ENCODE measurements at regions not wholly inside any gene's neighbourhood (a gene's known extent, or its start where the extent isn't known, plus 50 kb on each side); places are given as distances from the start of the nearest gene placed in this dataset.
"Not testable (repeated sequence)": the region's sequence is repeated elsewhere in the genome, so short reads cannot be mapped to it uniquely, and the experiment has no call there.

DNA sequence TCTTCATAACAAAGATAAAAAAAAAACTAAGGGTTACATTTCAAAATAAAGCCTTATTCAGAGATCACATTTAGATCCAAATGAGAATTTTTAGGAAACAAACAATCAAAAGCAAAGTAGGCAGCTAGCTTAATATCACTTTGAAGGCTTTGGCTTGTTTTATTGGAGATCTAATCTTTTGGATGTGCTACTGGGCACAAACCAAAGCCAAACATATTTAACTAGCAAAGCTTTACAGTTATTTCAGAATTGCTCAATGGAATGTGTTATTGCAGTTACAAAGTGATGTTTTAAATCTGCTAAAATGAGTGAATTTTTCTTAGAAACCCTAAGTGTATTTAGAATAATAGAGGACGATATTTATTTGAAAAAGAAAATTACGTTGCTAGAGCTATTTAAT lies 114.7 kb upstream of the KLHL1 start:
- DNase-seq: no peak

DNA sequence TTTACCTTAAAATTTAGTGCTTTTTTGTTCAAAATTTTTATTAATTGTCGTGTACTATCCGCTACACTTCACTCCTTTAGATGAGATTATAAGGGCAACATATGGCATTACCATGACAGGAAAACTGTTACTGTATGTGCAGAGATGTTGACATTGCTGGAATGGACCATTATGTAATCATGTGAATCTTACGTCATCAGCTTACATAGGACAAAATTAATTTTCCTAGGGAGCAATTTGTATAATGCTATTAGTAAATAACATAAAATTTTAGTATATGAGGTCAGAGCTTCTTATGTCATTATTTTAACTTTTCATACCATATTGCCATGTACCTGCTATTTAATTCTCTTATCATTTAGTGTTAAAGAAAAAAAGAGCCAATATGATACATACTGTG lies 110.4 kb upstream of the KLHL1 start:
- DNase-seq: no peak

DNA sequence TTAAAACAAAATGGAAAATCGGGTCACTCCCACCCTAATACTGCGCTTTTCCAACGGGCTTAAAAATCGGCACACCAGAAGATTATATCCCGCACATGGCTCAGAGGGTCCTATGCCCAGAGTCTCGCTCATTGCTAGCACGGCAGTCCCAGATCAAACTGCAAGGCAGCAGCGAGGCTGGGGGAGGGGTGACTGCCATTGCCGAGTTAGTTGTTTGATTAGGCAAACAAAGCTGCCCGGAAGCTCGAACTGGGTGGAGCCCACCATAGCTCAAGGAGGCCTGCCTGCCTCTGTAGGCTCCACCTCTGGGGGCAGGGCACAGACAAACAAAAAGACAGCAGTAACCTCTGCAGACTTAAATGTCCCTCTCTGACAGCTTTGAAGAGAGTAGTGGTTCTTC lies 100.7 kb upstream of the KLHL1 start:
- DNase-seq: not testable (repeated sequence)

DNA sequence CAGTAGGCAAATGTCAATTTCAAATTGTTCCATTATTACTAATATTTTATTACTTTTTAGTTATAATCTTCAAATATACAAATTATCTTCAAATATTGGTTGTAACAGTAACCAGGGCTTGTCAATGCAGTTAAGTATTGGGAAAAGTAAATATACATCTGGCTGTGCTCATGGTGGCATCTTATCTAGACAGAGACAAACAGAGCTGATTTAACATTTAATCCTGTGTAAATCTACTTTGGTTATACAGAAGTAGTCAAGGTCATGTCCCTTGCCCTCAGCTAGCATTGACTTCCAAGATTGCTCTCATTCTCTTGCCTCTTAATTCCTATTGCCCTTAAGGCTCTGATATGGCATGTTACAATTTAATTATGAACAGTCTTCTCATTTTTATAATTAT lies 98.4 kb upstream of the KLHL1 start:
- DNase-seq: no peak

DNA sequence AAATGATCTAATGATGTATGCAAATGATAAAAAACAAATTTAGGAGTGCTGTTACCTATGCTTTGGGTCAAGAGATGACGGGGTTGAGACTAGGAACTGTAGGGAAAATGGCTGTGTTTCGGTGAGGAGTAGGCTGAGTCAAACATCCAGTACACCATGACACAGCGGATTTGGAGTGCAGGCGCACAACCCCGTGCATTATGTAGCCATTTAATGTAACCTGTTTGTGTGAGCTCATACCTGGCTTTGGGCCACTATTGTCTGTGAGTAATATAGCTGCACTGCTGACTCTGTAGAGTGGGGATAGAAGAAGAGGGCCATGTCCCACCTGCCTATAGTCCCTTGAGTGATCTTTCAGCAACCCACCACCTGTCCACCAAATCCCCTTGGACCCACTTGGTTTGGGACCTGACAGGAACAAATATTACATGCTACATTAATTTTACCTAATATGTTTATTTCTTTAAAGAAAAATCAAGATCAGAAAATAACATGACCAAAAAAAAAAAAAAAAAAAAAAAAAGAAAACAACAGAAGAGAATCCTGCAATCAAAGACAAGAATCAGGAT lies 95.5 kb upstream of the KLHL1 start:
- DNase-seq: no peak

DNA sequence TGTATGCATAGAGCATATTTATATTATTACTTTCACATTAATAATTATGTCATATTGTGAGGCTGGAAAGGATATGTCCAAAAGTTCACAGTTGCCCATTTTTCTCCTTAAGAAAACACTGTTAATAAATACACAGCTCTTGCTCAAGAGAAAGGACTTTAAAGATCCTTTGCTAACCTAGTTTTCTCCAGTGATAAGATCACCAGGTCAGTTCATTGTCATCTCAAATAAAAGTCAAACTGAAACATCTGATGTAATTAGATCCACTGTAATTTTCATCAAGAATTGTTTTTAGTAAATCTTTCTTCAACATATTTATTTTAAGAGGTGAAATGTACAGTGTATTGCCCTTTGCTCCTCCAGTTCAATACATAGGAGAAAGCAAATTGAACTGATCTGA lies 82.8 kb upstream of the KLHL1 start:
- DNase-seq: no peak

DNA sequence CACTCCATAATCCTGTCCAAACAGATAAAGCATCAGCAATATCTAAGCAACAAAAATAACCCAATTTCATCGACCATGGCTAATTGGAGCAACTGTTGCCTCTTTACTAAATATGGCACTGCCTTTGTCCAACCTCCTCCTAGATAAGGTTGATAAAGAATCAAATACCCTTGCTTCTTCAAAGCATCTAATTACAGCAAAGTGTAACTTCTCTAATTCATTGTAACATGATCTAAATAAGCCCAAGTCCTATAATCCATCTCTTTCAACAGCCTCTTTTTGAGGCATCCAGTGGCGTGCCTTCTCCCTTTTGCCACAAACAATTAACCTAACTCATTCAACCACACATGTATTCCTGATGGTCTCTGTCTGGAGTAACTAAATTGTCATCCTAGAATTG lies 81.7 kb upstream of the KLHL1 start:
- DNase-seq: no peak

DNA sequence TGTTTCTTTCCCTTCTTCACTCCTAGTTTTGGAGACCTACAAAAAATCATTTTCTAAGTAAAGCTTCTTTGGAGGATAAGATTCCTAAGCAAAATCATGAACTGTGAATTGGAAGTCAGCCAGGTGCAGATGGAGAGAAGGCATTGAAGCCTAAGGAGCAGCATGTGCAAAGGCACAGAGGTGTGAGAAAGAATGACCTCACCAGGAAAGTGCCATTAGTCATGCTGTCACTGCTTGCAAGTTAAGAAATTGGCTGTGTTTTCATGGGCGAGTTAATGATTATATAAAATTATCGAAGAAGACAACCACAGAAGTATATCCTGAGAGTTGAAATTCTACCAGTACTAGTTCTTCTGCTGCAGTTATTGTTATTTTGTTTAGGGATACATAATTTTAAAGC lies 80.3 kb upstream of the KLHL1 start:
- DNase-seq: no peak

DNA sequence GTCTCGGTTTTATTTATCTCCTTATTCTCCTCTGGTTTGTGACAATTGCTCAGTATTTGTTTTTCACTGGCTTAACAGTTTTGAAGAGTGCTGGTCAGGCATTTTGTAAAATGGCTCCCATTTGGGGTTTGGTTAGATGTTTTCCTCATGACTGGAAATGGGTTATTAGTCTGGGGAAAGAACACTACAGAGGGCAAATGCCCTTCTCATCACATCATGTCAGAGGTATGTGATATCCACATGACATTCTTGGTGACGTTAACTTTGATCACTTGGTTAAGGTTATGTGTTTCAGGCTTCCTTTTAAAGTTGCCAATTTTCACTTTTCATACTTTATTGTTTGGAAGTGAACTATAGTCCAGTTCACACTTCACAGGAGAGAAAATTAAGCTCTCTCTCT lies 74.8 kb upstream of the KLHL1 start:
- DNase-seq: no peak
